ENCODE measurements at regions not wholly inside any gene's neighbourhood (a gene's known extent, or its start where the extent isn't known, plus 50 kb on each side); places are given as distances from the start of the nearest gene placed in this dataset.
"Not testable (repeated sequence)": the region's sequence is repeated elsewhere in the genome, so short reads cannot be mapped to it uniquely, and the experiment has no call there.

GRCh38 chr12:126271159-126271558 is 1205.9 kb downstream of the AACS start:
- intact Hi-C loops (cut with DNase I): no loop called here
- DNase-seq: no peak

- no peak for DNase-seq
- intact Hi-C loops (cut with DNase I): no loop called here
Observed at GRCh38 chr12:126282691-126283090, 1217.5 kb downstream of the AACS start.

GRCh38 chr12:126286203-126286602 is 1221.0 kb downstream of the AACS start:
- intact Hi-C loops (cut with DNase I): no loop called here
- no peak for DNase-seq

GRCh38 chr12:126290456-126290855 is 1225.2 kb downstream of the AACS start:
- intact Hi-C loops (cut with DNase I): no loop called here
- DNase-seq: no peak

GRCh38 chr12:126291987-126292386 is 1226.8 kb downstream of the AACS start:
- intact Hi-C loops (cut with DNase I): not testable (repeated sequence)

GRCh38 chr12:126295652-126296051 is 1230.4 kb downstream of the AACS start:
- intact Hi-C loops (cut with DNase I): no loop called here
- no peak for DNase-seq

More at GRCh38 chr12:126291987-126292386, 1226.8 kb downstream of the AACS start:
- peak in 1 of 10 donors; percentile 55 for DNase-seq

- intact Hi-C loops (cut with DNase I): no loop called here
- no peak for DNase-seq
Observed at GRCh38 chr12:126309278-126309677, 1244.0 kb downstream of the AACS start.

- intact Hi-C loops (cut with DNase I): no loop called here
- DNase-seq: no peak
Observed at GRCh38 chr12:126312457-126312856, 1247.2 kb downstream of the AACS start.

GRCh38 chr12:126316411-126316810 is 1251.2 kb downstream of the AACS start:
- intact Hi-C loops (cut with DNase I): no loop called here
- DNase-seq: no peak

- intact Hi-C loops (cut with DNase I): no loop called here
- no peak for DNase-seq
Observed at GRCh38 chr12:126337556-126338441, 1272.6 kb downstream of the AACS start.

GRCh38 chr12:126342866-126343265 is 1277.6 kb downstream of the AACS start:
- DNase-seq: no peak
- intact Hi-C loops (cut with DNase I): no loop called here

- intact Hi-C loops (cut with DNase I): no loop called here
Observed at GRCh38 chr12:126343321-126343720, 1278.1 kb downstream of the AACS start.

GRCh38 chr12:126346087-126346486 is 1280.9 kb downstream of the AACS start:
- intact Hi-C loops (cut with DNase I): no loop called here
- no peak for DNase-seq

More at GRCh38 chr12:126343321-126343720, 1278.1 kb downstream of the AACS start:
- no peak for DNase-seq

GRCh38 chr12:126347421-126347820 is 1282.2 kb downstream of the AACS start:
- DNase-seq: no peak
- intact Hi-C loops (cut with DNase I): no loop called here

GRCh38 chr12:126349383-126349782 is 1284.1 kb downstream of the AACS start:
- intact Hi-C loops (cut with DNase I): no loop called here
- peak in 5 of 10 donors; percentile 12 to 73 (median 31) for DNase-seq

GRCh38 chr12:126353604-126354003 is 1288.4 kb downstream of the AACS start:
- DNase-seq: no peak
- intact Hi-C loops (cut with DNase I): no loop called here

GRCh38 chr12:126354633-126355032 is 1289.4 kb downstream of the AACS start:
- intact Hi-C loops (cut with DNase I): no loop called here
- DNase-seq: no peak

GRCh38 chr12:126355346-126355745 is 1290.1 kb downstream of the AACS start:
- intact Hi-C loops (cut with DNase I): no loop called here
- no peak for DNase-seq

- DNase-seq: no peak
- intact Hi-C loops (cut with DNase I): no loop called here
Observed at GRCh38 chr12:126358806-126359205, 1293.6 kb downstream of the AACS start.

GRCh38 chr12:126359216-126359615 is 1294.0 kb downstream of the AACS start:
- no peak for DNase-seq
- intact Hi-C loops (cut with DNase I): no loop called here

- DNase-seq: no peak
- intact Hi-C loops (cut with DNase I): no loop called here
Observed at GRCh38 chr12:126361804-126362203, 1296.6 kb downstream of the AACS start.

GRCh38 chr12:126362493-126362892 is 1297.3 kb downstream of the AACS start:
- intact Hi-C loops (cut with DNase I): no loop called here
- no peak for DNase-seq
